Inflammatory macrophage treated with lipopolysaccharide for 4 hours (primary cell): ENCODE measurements at regions not wholly inside any gene's neighbourhood (a gene's known extent, or its start where the extent isn't known, plus 50 kb on each side); places are given as distances from the start of the nearest gene placed in this dataset.

ENCODE experiments used
- DNase-seq: peaks from one replicate; pipeline ENCODE4 v3.0.0-alpha.2; 2020

GRCh38 chr1:90486996-90487395 is 230.1 kb downstream of the BARHL2 start:
- no peak for DNase-seq

DNA sequence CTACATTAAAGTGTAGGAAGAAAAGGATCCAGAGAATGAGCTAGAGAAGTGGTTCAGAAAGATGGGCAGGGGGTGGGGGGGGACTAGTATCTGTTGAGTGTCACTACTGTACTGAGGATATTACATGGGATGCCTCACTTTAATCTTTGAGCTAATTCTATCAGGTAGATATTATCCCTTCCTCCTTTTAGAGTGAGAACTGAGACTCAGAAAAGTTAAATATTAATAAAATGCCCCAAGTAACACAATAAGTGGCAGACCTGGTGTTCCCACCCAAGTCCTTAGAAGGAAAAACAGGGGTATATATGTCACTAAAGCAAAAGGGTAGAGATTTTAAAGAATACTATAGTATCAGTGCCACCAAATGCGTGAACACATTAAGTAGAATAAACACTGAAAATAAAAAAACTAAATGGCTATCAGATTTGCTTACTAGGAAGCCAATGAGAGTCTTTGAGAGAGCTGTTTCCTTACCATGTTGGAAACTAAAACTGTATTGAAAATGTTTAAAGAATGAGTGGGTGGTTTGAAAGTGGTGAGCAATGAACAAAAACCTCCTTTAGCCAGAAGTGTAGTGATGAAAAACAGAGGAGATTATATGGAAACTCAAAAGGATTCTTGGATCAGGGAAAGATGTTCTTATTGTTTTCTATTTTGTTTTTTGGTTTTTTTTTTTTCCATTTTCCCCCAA is 230.8 kb downstream of the BARHL2 start:
- no peak for DNase-seq

- DNase-seq, result no peak
These were observed 236.7 kb downstream of the BARHL2 start for GRCh38 chr1:90480271-90480835.

DNA sequence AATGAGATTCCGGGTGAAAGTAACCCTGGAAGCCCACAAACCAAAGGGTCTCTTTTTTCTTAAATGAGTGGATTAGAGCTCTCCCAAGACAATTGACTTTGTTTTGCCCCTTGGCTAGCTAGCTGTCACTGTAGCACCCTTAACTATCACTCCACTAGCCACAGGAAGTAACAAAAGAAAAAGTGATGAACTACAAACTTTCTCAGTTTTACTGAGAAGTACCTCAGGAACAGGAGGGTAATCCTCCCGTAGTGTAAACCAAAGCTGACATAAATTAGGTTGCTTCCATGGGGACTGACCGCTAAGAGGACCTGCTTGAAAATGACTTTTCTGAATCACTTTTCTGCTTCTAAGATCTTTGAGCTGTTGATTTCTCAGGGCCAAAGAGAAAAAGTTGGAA is 240.1 kb downstream of the BARHL2 start:
- DNase-seq, result no peak

GRCh38 chr1:90476411-90476810 is 240.7 kb downstream of the BARHL2 start:
- no peak for DNase-seq

DNA sequence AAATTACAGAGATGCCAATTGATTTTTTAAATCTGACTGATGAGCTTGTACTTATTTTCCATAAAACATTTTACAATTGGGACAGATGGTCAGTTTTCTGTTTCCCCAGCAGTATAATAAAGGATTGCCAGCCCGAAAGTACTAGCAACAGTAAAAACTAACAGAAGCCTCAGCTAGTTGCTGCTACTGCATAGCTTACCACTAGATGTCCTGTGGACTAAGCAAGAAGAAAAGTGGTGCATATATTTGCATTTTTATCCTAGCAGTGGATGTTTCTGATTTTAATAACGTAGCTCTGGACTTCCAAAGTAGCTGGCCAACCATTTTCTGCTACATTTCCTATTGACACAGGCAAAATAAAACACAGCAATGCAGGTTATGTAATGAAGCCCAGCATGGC is 241.5 kb downstream of the BARHL2 start:
- DNase-seq, result no peak

DNA sequence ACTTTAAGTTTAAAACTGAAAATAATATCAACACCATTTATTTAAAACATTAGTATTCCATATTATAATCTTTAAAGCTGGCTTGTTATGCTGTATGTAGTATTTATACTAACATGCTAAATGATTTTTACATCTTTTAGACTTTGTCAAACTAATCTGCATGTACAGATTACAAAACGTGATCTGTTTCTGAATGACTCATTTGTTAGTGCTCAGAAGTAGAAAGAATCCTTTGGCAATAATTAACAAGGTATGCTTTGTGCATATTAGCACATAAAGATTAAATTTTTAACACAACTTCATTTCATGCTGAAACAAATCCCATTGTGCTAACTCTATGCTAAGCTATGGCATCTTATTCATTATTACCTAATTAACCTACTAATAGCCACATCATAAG is 242.4 kb downstream of the BARHL2 start:
- no peak for DNase-seq

DNA sequence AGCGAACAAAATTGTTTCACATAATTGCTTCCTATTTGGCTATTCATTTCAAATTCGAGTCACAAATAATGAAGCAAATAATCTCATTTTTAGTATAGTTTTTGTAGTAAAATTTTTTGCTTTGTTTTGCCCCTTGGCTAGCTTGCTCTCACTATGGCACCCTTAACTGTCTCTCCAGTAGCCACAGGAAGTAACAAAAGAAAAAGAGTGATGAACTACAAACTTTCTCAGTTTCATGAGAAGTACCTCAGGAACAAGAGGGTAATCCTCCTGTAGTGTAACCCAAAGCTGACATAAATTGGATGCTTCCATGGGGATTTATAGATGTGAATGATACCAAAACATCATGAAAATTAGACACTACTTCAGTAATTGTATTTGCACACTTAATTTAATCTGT is 242.9 kb downstream of the BARHL2 start:
- DNase-seq, result no peak

- DNase-seq, result no peak
These were observed 244.3 kb downstream of the BARHL2 start for GRCh38 chr1:90472775-90473174.

DNA sequence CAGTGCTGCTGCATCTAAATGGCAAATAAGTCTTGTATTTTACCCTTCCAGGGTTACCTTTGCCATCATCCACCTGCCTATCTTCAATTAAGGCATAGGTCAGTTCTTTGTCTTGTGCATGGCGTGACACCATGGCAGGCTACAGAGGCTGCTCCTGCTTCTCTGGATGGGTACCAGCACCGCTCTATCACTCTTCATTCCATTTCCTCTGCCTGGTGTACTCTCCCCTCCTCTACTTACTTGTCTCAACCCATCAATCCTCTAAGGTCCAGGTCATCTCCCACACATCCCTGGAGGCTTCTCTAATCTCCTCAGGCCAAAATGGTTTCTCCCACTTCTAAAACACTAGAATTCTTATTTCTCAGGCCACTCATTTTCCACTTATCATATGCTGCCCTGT is 257.5 kb downstream of the BARHL2 start:
- DNase-seq, result no peak

DNA sequence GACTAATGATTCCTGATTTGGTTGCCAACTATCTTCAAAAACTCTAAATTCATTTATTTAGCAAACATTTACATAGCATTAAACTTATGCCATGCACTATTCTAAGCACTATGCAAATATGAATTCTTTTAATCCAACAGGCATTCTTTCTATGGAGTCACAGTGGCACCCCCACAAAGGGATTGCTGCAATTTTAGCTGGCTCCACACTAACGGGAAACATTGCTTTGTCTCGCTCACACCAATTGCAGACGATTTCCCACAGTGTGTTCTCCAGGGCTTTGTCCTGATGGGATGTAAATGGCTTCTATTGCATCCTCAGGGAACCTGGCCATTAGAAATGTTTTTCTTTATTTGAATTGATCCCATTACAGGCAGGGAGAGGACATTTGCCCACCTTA is 259.1 kb downstream of the BARHL2 start:
- DNase-seq, result no peak

- DNase-seq, result no peak
These were observed 264.6 kb downstream of the BARHL2 start for GRCh38 chr1:90452491-90452890.

- no peak for DNase-seq
These were observed 273.7 kb downstream of the BARHL2 start for GRCh38 chr1:90443354-90443753.

- DNase-seq, result no peak
These were observed 281.8 kb downstream of the BARHL2 start for GRCh38 chr1:90435351-90435750.

DNA sequence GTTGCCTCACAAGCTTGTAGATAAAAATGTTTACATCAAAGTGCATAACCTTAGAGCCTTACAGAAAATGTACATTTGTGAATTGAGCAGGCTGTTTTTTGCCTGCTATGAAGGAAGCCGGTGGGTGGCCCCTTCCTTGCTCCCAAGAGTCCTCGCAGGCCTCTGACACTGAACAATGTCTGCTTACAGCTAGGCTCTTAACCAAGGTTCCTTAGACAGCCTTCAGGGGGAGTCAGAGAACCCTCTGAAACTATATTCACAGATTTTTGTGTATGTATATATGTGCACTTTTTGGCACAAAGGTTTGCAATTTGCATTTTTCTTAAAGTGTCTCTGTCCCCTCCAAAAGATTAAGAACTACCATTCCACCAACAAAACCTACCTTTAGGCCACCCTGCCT is 282.6 kb downstream of the BARHL2 start:
- no peak for DNase-seq

DNA sequence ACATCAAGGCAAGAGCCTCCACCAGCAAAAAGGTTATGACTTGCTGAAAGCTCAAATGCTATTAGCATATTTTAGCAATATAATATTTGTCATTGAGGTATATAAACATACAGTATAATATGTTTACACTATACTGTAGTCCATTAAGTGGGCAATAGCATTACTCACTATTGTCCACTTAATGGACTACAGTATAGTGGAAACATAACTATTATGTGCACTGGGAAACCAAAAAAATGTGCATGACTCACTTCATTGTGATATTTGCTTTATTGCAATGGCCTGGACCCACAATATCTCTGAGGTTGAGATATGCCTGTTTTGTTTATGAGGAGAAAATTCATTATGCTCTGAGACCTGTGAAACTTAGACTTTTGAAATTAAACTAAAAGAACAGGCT is 300.0 kb downstream of the BARHL2 start:
- no peak for DNase-seq

DNA sequence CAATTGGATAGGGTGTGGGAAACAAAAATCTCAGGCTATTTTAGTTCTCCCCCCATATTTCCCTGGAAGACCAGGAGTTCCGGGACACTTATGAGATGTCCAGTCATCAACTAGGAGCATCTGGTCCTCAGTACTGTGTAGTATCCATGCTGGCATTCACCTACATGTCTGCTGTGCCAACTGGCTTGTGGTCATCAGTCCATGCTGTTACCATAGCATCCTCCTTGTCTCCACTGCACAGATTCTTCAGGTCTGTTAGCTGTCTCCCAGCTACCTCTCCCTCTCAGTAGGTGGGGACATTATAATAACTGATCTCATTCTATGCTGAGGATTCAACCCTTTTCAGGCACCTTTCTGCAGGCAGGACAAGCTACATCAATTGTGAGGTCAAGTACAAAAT is 302.9 kb downstream of the BARHL2 start:
- DNase-seq, result no peak

- no peak for DNase-seq
These were observed 303.6 kb downstream of the BARHL2 start for GRCh38 chr1:90413519-90413918.

DNA sequence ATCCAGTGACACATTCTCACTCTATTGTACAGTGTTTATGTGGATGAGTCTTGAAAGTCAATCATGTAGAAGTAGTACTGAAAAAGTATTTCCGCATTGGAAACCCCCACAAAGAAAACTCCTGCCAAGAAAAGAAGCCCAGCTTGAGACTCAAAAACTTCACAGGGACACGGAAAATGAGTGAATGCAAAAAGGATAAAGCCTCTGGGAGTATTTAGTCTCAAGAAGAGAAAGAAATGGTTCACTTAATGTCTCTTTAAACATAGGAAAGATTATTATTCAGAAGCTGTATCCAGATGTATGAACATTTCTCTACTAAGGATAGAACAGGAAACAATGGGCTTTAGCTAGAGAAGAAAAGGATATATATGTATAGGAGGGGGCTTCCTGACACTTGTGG is 304.5 kb downstream of the BARHL2 start:
- DNase-seq, result no peak

- no peak for DNase-seq
These were observed 305.9 kb downstream of the BARHL2 start for GRCh38 chr1:90411185-90411584.

DNA sequence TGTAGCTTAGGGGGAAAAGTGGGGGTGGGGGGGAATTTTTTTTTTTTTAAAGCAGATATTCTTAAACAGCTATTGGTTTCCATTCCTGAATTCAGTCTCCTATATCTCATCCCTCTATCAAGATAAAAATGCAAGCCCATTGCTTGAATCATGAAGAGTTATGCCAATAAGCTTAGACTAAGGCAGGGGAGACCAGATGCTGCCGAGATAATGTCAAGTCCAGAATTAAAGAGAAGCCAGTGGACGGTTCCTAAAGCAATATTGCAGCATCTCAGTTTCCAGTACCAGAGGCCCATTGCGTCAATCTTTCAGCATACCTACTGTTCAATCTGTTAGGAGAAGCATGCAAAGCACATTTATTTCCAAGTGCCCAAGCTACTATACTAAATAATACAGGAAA is 309.4 kb downstream of the BARHL2 start:
- no peak for DNase-seq

GRCh38 chr1:90405726-90406125 is 311.4 kb downstream of the BARHL2 start:
- DNase-seq, result no peak

DNA sequence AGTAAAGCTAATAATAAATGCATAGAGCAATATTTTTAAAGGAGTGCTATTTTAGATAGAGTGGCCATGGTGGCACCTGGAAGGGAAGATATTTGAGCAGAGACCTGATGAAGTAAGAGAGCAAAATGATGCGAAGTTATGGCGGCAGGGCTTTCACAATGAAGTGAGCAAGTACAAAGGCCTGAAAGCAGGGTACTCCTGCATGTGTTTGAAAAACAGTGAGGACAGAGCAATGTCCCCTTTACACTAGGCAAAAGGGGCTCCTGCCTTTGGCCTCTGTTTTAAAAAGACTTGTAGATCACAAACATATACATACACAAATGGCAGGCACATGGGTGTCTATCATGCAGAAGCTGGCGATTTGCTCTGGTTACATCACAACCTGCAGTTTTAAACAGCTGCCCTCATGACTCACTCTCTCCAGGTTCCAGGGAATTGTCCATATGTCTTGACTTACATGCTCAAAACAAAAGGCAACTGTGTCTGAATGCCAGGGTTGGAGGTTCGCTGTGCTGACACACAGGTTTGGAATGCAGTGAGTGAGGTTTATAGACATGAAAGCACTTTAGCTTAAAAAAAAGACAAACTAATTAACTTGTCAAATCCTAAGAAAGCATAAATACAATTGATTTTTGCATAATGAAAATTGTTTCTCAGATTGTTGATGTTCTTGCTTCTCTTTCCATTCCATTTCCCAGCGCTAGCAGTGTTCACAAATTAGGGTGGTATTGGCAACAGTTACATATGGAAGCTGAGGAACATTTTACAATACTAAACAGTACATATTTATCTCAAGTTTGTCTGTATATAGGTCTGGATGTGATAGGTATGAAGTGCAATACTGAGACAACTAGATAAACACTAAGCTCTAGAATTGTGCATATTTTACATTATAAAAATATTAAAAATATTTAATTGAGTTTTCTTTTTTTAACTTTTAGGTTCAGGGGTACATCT is 313.9 kb downstream of the BARHL2 start:
- no peak for DNase-seq

- no peak for DNase-seq
These were observed 317.0 kb downstream of the BARHL2 start for GRCh38 chr1:90400131-90400530.
